MM.1S (cell line): ENCODE measurements at regions not wholly inside any gene's neighbourhood (a gene's known extent, or its start where the extent isn't known, plus 50 kb on each side); places are given as distances from the start of the nearest gene placed in this dataset.

Experiments
- EZH2 ChIP-seq: fragments of 300-600 bp; sonication (generic); optimal IDR thresholded peaks from 2 replicates; pipeline ENCODE3; 2017; ENCODE audit warnings: low read depth, mild to moderate bottlenecking, antibody characterized with exemption, low read length, mixed read lengths
- EZH2phosphoT487 ChIP-seq: fragments of 300-600 bp; sonication (generic); IDR thresholded peaks from 2 replicates; pipeline ENCODE4 v1.6.1; 2018; ENCODE audit warnings: antibody characterized with exemption, low read length
- TF ChIP-seq, protein P1 (sequence below): fragments of 300-600 bp; sonication (generic); IDR thresholded peaks from 2 replicates; pipeline ENCODE4 v1.5.1; 2016; ENCODE audit warnings: antibody characterized with exemption, low read length, mixed read lengths

DNA sequence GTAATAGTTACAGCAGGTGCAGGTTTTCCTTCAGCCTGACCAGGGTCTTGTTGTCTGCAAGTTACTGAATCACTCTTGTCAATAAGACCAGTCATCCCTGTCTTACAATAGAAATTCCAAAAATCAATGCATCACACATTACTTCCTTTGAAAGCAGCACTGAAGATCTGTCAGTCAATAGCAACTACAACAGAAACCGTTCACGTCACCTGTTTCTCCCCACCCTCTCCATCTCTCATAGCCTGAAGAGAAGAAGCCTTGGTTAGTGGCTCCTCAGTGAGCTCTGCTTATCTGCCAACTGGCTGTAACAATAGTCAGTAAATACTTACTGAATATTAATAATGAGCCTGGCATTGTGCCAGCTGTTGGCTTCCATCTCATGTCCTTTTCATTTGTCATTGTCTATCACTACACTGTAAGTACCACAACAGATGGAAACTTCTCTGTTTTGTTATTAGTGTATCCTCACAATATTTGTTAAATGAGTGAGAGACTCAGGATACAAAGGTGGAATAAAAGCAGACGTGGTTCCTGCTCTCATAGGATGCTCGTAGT is 195.2 kb downstream of the S1PR1 start:
- TF ChIP-seq, protein P1, sequence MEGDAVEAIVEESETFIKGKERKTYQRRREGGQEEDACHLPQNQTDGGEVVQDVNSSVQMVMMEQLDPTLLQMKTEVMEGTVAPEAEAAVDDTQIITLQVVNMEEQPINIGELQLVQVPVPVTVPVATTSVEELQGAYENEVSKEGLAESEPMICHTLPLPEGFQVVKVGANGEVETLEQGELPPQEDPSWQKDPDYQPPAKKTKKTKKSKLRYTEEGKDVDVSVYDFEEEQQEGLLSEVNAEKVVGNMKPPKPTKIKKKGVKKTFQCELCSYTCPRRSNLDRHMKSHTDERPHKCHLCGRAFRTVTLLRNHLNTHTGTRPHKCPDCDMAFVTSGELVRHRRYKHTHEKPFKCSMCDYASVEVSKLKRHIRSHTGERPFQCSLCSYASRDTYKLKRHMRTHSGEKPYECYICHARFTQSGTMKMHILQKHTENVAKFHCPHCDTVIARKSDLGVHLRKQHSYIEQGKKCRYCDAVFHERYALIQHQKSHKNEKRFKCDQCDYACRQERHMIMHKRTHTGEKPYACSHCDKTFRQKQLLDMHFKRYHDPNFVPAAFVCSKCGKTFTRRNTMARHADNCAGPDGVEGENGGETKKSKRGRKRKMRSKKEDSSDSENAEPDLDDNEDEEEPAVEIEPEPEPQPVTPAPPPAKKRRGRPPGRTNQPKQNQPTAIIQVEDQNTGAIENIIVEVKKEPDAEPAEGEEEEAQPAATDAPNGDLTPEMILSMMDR = no peak
- TF ChIP-seq EZH2 (no peak), EZH2phosphoT487 (no peak)
